Prostate gland (tissue), 2 donors: ENCODE measurements at regions not wholly inside any gene's neighbourhood (a gene's known extent, or its start where the extent isn't known, plus 50 kb on each side); places are given as distances from the start of the nearest gene placed in this dataset.

Experiments used
- POLR2A ChIP-seq: fragments of 450-650 bp; IDR thresholded peaks from one replicate; pipeline ENCODE4 v1.6.1; 2016; ENCODE audit warnings: antibody characterized with exemption, mild to moderate bottlenecking
- POLR2AphosphoS5 ChIP-seq: sonication (generic); formaldehyde crosslinking; IDR thresholded peaks from one replicate; pipeline ENCODE4 v1.6.1; 2017; ENCODE audit warnings: antibody characterized with exemption
- TF ChIP-seq, protein P1 (sequence below), 4 experiments: fragments of 200-600 bp in 2 of 4; fragments of 450-650 bp in 2 of 4; sonication (generic) in 2 of 4; IDR thresholded peaks; 1 replicate in 3 of 4; 2 replicates in 1 of 4; pipeline ENCODE4 v1.5.1; 2016 to 2019; ENCODE audit warnings: antibody characterized with exemption in 4 of 4, mild to moderate bottlenecking in 2 of 4, moderate library complexity in 2 of 4

DNA sequence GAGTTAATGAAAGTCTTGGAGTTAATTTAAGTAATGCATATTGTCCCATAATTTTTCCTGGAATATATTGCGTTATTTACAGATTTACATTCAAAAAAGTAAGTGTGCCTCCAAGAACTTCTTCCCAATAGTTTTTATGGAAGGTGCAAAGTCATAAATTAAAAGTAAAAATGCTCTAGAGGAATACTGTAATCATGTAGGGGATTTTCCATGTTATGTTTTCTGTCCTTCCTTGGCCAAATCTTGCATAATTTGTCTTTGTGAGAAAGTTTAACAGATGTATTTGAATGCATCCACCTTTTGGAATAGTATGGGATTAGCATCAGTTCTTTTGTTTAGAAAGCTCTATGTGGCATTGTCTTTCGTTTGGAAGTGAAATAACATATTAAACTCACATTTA, 144.1 kb upstream of the GIMD1 start:
- TF ChIP-seq, protein P1, sequence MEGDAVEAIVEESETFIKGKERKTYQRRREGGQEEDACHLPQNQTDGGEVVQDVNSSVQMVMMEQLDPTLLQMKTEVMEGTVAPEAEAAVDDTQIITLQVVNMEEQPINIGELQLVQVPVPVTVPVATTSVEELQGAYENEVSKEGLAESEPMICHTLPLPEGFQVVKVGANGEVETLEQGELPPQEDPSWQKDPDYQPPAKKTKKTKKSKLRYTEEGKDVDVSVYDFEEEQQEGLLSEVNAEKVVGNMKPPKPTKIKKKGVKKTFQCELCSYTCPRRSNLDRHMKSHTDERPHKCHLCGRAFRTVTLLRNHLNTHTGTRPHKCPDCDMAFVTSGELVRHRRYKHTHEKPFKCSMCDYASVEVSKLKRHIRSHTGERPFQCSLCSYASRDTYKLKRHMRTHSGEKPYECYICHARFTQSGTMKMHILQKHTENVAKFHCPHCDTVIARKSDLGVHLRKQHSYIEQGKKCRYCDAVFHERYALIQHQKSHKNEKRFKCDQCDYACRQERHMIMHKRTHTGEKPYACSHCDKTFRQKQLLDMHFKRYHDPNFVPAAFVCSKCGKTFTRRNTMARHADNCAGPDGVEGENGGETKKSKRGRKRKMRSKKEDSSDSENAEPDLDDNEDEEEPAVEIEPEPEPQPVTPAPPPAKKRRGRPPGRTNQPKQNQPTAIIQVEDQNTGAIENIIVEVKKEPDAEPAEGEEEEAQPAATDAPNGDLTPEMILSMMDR (IDR thresholded peaks at IDR 0.05): no peak
- no peak for TF ChIP-seq POLR2A
- TF ChIP-seq POLR2AphosphoS5: no peak
